HG03432 (cell line): ENCODE measurements at regions not wholly inside any gene's neighbourhood (a gene's known extent, or its start where the extent isn't known, plus 50 kb on each side); places are given as distances from the start of the nearest gene placed in this dataset.
A peak's percentile ranks its signal among the peaks of the same experiment; 100 is the strongest.

Experiments used
- ATAC-seq: cut with Tn5 transposase; IDR thresholded peaks from one replicate; pipeline ENCODE4 v1.9.1; 2021; ENCODE audit warnings: mild to moderate bottlenecking, moderate library complexity; ENCODE audit not compliant: unreplicated experiment

DNA sequence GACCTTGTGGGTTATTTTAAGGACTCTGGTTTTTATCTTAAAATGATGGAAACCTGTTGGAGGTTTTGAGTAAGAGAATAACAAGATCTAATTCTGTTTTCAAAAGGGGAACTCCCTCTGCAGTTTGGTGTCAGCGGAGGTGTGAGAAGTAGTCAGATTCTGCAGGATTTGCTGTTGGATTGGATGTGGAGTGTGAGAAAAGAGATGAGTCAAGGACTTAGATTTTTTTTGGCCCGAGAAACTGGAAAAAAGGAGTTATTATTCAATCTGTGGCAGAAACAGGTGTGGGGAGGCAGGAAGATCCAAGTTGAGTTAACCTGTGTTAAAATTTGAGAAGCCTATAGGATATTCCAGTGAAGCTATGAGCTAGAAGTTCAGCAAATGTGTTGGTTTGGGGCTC is 337.2 kb upstream of the FANCL start:
- ATAC-seq: no peak

DNA sequence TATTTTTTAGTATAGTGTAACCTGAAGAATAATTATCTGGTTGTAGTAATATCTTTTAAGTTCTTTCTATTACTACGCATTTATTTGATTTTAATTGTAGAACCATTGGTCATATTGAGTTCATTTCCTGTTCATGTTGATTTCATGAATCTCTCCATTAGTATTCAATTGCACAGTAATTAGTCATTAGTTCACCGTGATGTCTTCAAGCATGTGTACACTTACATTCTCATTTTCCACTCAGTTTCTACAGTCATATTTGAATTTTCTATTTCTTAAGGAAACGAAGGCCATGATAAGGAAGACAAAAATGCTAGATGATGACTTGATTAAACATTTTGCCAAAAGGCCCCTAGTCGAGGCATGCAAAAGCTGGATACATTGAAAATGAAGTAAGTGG is 333.7 kb upstream of the FANCL start:
- ATAC-seq: no peak

DNA sequence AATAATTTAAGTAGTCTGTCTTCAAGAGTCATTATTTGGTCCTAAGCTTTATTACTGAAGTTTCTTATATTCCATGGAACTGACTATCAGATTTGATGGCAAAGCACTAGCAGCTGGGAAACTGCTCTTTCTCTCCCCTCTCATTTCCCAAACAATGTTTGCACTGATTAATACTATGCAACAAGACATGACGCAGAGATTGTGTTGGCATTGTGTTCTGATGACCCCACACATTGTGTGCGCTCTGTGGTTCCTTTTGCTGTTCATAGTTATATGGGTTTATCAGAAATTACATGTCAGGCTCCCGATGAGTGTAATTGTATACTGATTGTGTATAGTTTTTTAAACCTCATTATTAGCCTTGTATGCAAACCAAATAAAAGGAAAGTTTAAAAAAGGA is 331.6 kb upstream of the FANCL start:
- no peak for ATAC-seq

DNA sequence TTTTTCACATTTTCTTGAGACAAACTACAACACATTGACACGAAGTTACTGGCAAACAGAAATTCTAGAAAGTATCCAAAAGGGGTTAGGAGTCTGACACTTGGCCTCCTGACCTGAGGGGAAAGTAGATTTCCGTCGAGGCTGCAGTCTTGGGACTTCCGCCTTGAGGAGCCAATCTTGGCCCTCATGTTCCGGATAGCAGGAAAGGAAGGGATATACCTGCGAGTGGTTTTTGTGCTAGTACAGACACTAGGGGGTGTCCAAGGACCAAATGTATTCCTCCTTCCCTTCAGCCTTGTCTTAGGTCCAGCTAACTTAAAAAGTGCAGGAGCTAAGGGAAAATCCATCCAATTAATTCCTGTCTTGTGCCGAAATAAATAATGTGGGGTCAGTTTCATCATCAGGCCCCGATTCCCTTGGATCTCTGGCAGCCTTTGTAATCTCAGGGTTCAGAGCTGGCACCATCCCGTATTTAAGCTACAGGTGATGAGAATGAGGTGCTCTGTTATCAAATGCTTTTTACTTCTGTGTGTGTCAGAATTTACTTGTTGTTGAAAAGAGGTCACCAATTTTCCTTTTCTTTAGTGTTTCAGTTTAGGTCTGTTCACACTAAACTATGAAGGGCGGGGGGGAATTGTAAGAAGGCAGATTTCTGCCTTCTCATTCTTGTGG is 330.2 kb upstream of the FANCL start:
- ATAC-seq: peak; percentile 82

DNA sequence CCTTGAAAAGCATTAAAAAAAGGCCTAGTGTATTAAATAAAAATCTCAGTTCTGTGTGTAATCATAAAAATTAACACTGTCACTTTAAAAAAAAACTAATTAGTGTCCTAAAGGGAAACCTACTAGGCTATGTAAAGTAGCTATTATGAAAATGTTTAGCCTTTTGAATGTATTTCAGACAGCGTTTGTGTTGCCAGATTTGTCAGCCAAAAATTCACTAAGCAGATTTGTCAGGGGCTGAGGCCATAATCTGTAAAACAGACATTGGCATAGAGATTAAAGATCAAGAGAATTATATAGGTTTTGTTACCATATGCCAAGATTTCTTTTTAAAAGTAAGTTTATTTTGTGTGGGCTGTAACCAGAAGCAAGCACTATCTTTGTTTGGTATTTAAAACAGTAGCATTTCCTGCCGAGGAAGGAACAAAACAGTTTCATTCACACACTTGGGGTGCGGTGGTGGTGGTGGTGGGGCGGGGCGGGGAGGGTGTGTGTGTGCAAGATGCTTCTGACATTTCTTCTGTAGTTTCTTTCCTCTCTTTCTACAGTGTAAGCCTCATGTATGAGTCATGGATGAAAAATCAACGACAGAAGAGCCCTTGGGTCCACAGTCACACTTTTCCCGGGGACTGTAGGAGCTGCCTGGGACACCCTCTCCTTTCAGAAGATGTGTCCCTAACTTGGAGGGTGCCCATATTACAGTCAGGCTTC is 328.5 kb upstream of the FANCL start:
- ATAC-seq: peak; percentile 51

DNA sequence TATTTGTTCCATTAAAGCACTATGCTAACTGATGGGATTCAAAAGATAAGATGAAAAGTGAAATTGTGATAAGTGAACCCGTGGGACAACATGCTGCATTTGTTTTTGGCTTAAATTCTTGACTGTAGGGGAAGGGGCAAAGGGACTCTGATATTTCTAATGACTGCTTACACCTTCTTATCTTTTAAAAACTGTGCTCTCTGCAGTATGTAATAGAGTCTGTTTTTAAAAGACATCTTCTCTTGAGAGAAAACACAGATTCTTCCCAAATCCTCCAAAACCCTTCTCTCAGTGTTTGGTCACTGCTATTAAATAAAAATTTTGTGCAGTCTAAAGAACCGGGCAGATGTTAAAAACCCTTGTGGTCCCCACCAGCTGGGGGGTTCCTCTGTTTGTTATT is 327.8 kb upstream of the FANCL start:
- ATAC-seq: no peak

DNA sequence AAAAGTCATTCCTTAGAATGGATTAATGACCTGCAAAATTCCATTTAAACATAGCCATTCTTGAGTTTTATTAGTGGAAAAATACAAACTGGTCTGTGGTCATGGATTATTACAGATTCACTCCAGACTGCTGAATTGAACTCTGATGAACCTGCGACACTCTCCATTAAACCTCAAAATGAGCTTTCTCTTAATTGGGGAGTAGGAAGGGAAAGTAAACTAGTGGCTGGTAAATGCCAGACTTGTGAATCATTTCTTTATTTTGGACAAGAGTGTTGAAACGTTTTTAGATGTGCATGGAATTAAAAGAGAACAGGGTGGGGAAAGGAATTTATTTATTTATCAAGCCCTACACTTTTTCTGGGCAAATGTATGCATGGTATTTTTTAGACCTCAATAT is 321.2 kb upstream of the FANCL start:
- no peak for ATAC-seq

DNA sequence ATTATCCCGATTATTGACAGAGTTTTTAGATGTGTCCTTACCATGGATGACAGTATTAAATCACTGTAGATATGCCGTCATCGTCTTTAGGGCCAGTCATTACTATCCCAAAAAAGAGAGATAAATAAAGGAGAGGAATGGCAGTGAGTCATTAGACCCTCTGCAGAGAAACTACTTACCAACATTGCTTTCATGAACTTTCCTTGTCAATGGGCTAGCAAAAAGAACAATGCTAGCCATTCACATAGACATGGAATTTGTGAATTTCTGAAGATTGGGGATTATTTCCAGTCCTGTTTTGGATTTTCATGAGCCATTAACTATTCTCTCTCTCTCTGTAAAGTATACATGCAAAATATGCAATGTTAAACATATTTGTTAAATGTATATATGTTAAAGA is 319.4 kb upstream of the FANCL start:
- no peak for ATAC-seq

DNA sequence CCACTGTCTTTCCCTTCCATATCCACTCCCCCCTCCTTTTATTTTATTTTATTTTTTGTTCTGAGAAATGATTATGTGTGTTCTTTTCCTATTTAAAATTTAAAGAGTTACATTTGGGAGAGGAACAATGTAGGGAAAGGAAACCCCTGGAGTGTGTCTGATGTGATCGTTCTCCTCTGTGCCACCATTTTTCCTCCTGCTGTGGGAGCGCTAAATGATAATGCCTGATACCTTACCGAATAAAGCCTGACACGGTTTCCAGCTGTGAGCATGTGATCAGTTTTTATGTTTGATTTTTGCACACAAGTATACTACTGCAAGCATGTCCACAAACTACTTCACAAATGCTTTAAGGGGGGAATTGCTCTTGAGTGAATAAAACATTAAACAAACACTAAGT is 317.8 kb upstream of the FANCL start:
- ATAC-seq: no peak

DNA sequence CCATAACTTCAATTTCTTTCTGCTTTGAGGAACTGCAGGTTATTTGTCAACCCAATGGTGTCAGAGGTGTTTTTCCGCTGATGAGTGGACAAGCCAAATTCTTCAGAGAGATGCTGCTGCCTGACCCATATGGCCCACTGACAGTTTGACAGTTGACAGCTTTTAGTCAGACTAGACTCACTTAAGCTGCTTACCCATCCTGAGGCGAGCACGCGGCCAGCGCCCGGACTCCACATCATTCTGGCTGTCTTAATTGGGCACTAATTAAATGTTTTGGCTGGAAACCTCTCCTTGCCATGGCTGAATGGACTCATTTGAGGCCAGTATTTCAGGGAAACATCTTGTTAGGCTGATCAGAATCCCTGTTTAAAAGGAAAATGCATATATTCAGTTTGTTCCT is 316.1 kb upstream of the FANCL start:
- no peak for ATAC-seq

DNA sequence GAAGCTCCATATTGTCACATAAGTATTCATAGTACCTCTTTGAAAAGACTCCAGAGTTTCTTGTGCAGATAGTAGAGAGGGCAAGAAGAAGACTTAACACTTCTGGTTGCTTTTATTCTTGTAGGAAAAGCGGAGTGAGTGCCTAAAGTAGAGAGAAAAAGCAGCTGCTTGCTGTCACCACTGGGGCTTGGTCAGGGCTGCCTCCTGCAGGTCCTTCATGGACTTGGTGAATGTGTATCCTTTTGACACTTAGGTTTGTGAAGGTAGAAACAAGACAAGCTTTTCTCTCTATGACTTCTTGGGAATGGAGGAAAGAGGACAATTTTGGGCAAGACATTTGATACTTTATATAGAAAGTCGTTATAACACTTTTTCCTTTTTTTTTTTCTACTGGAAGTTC is 312.8 kb upstream of the FANCL start:
- no peak for ATAC-seq

DNA sequence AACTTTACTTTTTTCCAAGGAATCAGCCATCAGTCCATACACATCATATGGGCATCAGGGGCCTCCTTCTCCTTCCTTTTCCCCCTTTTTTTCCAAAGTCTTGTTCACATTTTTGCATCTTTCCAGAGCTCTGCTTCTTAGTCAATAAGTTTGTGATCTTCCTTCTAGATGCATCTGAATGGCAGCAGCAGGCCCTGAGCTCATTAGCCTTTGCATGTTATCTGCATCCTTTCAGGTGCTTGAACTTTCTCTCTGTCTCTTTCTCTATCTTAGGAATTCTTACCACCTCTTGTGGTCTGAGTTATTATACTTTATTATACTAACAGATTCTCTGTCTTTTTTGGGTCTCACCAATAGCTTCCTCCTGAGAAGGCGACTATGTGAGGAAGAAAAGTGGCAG is 312.4 kb upstream of the FANCL start:
- no peak for ATAC-seq

DNA sequence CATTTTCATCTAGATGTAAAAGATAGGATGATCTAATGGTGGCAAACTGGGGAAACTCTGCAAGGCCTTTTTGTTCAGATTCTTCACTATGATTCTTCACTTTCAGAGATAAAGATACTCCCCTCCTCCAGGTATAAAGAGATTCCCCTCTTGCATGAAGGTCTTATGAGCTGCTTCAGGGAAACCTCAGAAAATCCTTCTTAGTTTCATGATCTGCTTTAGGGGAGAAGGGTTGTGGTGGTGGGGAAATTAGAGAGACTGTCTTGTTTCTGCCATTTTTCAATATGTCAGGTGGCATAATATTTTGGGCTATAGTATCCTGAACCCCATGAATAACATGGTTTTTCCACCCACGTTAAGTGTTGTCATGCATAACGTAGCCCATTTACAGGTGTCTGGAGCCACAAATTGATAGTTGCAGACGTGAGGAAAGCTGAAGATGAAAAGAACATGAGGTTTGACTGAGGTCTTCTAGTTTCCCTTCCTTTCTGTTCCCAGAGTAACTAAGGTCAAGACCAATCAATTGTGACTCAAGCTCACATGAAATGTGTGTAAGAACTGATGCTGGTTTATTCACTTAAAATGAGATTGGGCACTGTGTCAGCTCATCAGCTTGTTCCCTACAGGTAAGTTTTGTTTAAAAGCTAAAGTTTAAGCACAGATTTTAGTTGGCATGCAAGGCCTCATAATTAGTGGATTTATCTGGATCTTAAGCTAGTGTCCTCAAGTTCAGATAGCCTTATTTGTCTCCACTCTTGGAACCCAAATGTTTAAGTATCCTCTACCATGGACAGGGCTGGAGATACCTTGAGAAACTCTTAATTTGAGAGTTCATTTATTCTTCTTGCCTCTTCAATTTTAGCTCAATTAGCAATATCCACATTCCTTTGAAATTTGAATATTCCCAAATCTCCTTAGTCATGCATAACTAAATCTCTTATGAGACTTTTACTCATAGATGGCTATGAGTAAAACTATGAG is 304.5 kb upstream of the FANCL start:
- ATAC-seq: no peak

DNA sequence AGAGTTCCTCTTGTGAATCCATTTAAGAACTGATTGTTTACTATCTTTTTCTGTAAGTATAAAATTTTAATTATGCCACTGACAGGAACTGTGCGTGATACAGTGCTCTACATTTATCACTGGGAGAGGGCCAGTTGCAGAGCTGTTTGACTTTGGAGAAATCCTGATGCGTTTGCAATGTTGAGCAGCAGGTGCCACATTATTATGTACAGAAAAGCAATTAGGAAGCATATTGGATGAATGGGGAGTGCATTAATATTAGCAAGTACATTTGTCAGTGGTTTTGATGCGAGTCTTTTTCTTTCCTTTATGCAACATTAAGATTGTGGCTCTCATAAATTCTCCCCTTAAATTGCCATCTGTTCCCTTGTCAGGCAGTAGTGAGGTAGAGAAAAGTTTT is 302.3 kb upstream of the FANCL start:
- no peak for ATAC-seq

DNA sequence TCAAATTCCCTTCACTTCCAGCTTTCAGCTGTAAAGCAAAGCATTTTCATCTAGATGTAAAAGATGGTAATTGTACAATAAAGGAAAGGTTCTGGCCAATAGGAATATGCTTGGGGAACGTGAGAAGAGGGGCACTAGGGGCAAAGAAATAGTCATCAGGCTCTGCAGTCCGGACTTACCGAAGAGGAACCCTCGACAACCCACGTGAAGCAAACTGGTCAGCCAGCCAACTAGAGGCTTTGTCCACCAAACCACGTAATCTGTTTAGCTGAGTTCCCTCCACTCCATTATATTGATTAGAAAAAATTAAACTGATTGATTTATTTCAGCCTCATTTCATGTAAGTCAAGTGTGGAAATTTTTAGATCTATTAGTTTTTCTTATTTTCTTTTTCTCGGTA is 300.4 kb upstream of the FANCL start:
- no peak for ATAC-seq

DNA sequence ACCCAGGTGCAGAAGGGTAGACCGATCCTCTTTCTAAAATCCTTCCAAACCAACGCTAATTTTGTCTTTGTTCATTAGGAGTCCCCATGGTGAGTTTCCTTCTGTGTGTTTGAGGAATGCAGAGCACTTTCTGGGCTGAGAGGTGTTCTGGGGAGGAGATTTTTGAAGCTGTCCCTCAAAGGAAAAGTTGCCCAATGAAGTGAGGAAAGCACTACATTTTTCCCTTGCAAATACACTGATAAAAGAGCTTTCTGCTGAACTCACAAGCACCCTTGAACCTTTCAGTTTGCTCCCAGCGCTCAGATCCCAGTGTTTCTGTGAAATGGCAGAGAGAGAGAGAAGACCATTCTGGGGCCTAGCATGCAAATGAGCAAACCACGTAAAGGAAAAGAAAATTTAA is 299.6 kb upstream of the FANCL start:
- no peak for ATAC-seq

DNA sequence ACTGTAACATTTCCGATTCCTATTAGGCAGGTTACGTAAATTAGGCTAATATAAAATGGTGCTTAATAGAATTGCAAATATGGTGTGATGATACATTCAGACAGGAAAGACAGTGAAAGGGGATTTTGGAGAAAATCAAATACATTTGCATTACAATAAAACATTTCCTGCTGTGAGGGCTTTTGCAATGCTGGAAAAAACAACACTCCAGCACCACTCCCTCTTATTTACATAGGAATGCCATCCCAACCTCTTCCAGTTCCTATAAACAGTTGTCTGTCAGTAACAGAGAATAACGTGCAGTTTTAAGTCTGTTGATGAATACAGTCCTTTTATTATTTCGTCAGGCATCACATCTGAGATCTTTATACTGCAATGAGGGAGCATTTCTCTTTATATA is 298.8 kb upstream of the FANCL start:
- no peak for ATAC-seq

DNA sequence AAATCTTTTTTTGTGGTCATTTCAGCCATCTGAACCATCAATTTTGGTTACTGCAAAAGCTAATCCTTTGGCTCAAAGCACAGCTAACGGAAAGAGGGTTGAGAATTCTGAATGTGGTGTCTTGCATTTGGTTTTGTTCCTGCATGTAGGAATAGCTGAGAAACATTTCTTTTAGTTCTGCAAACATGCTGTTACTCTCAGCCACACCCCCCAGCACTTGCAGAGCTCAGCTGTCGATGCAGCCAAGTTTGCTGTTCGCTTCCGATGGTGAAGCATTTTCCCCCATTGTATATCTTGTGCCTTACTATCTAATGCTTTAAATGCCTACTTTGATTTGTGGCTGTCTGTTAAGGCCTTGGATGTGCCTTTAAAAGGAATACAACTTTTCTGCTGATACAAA is 294.9 kb upstream of the FANCL start:
- no peak for ATAC-seq

DNA sequence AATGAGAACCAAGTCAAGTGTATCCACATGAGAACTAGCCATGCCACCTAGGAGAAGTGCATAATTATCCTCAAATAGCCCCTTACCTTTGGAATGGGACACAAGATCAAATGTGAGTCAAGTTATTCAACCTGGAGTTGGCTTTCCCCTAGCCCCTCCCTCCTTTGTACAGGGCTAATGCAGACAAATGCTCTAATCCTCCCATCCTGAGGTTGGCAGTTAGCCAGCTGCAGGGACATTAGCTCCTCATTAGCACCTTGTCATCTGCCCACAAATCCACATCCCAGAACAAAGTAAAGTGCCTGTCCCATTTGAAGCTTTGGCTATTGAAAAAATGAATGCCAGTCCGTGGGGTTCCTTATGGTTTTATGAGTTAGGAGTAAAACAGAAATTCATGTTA is 294.1 kb upstream of the FANCL start:
- ATAC-seq: no peak

DNA sequence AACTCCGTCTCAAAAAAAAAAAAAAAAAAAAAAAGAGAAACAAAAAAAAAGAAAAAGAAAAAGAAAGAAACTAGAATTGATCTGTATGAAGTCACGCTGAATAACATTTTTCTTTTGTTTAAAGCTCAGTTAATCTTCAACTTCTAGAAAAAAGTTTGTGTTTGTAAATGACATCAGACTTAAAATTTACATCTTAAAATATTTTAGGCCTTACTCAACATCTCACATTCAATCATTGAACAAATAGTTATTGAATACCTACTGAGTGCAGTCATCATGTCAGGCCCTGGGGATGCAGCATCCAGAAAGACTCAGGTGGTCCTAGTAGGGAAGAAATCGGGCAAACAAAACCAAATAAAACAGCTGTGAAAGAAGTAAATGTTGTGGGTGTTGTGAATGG is 292.3 kb upstream of the FANCL start:
- no peak for ATAC-seq

DNA sequence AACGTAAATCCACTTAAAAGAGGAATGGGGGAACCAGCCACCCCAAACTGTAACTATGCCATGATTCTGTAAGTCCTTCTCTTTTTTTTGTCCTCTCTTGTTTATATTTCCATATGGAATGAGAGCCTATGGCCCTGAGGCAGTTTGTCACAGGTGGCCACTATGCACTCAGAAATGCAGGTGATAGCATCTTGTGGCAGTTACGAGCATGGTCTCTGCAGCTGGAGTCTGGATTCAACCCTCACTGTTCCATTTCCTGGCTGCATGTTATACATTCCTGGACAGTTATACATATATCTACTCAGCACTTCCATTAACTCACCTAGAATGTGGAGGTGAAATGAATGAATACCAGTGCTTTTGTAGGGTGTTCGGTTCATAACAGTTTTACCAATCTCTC is 291.5 kb upstream of the FANCL start:
- no peak for ATAC-seq

DNA sequence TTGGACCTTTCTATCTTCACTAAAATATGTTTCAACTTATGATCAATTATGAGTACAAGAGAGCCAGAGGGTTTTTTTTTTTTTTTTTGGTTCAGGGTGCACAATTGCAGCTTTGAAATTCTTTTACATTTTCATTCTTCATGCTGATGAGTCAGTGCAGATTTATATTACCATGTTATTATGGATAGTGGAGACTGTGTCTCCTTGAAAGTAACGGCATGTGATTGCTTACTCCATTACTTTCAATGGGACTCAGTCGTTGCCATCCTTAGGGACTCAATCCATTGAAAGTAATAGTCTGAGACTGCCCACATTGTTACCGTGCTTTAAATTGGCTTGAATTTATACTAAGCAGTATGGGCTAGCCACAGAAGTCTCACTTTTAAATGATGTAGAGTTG is 286.5 kb upstream of the FANCL start:
- no peak for ATAC-seq
